ENCODE measurements at regions not wholly inside any gene's neighbourhood (a gene's known extent, or its start where the extent isn't known, plus 50 kb on each side); places are given as distances from the start of the nearest gene placed in this dataset.

GRCh38 chr9:107881626-107882300, 392.2 kb upstream of the KLF4 start:
- FAIRE-seq: no peak
- no peak for DNase-seq (ENCODE audit: insufficient read length, low spot score)

- no peak for FAIRE-seq
- no peak for DNase-seq (ENCODE audit: insufficient read length, low spot score)
Observed at GRCh38 chr9:107878462-107878861, 388.9 kb upstream of the KLF4 start.

- DNase-seq (ENCODE audit: insufficient read length, low spot score): no peak
- FAIRE-seq: no peak
Observed at GRCh38 chr9:107875571-107875980, 386.0 kb upstream of the KLF4 start.

- DNase-seq (ENCODE audit: insufficient read length, low spot score) (no peak), FAIRE-seq (no peak)
Observed at GRCh38 chr9:107874591-107875369, 385.2 kb upstream of the KLF4 start.

- DNase-seq (ENCODE audit: insufficient read length, low spot score): no peak
- FAIRE-seq: no peak
Observed at GRCh38 chr9:107874137-107874536, 384.6 kb upstream of the KLF4 start.

- no peak for DNase-seq (ENCODE audit: insufficient read length, low spot score)
- FAIRE-seq: no peak
Observed at GRCh38 chr9:107872457-107873192, 383.1 kb upstream of the KLF4 start.

- FAIRE-seq (no peak), DNase-seq (ENCODE audit: insufficient read length, low spot score) (no peak)
Observed at GRCh38 chr9:107870927-107871680, 381.5 kb upstream of the KLF4 start.

- DNase-seq (ENCODE audit: insufficient read length, low spot score): no peak
- no peak for FAIRE-seq
Observed at GRCh38 chr9:107870221-107870620, 380.7 kb upstream of the KLF4 start.

GRCh38 chr9:107869111-107869510, 379.5 kb upstream of the KLF4 start:
- DNase-seq (ENCODE audit: insufficient read length, low spot score) (no peak), FAIRE-seq (no peak)

GRCh38 chr9:107868186-107868585, 378.6 kb upstream of the KLF4 start:
- DNase-seq (ENCODE audit: insufficient read length, low spot score) (no peak), FAIRE-seq (no peak)

GRCh38 chr9:107867738-107868137, 378.2 kb upstream of the KLF4 start:
- FAIRE-seq (no peak), DNase-seq (ENCODE audit: insufficient read length, low spot score) (no peak)

- FAIRE-seq (no peak), DNase-seq (ENCODE audit: insufficient read length, low spot score) (no peak)
Observed at GRCh38 chr9:107866711-107867311, 377.2 kb upstream of the KLF4 start.

GRCh38 chr9:107863396-107863795, 373.8 kb upstream of the KLF4 start:
- DNase-seq (ENCODE audit: insufficient read length, low spot score) (no peak), FAIRE-seq (no peak)

- DNase-seq (ENCODE audit: insufficient read length, low spot score) (no peak), FAIRE-seq (no peak)
Observed at GRCh38 chr9:107862881-107863280, 373.3 kb upstream of the KLF4 start.

GRCh38 chr9:107862323-107862722, 372.8 kb upstream of the KLF4 start:
- FAIRE-seq (no peak), DNase-seq (ENCODE audit: insufficient read length, low spot score) (no peak)

GRCh38 chr9:107861075-107861474, 371.5 kb upstream of the KLF4 start:
- DNase-seq (ENCODE audit: insufficient read length, low spot score) (no peak), FAIRE-seq (no peak)

- DNase-seq (ENCODE audit: insufficient read length, low spot score) (no peak), FAIRE-seq (no peak)
Observed at GRCh38 chr9:107858260-107858659, 368.7 kb upstream of the KLF4 start.

- no peak for DNase-seq (ENCODE audit: insufficient read length, low spot score)
Observed at GRCh38 chr9:107856633-107857032, 367.1 kb upstream of the KLF4 start.

GRCh38 chr9:107855164-107855563, 365.6 kb upstream of the KLF4 start:
- DNase-seq (ENCODE audit: insufficient read length, low spot score) (no peak), FAIRE-seq (no peak)

More at GRCh38 chr9:107856633-107857032, 367.1 kb upstream of the KLF4 start:
- FAIRE-seq: no peak

- FAIRE-seq: no peak
- no peak for DNase-seq (ENCODE audit: insufficient read length, low spot score)
Observed at GRCh38 chr9:107853461-107853860, 363.9 kb upstream of the KLF4 start.

All from HTR-8/SVneo (cell line).